ENCODE measurements at regions not wholly inside any gene's neighbourhood (a gene's known extent, or its start where the extent isn't known, plus 50 kb on each side); places are given as distances from the start of the nearest gene placed in this dataset.

- no peaks in the 10 kb centered on the region for H3K27me3 ChIP-seq (ENCODE audit: control insufficient read depth, insufficient read depth, low read length)
- H3K4me3 ChIP-seq (replicated peaks in 1 of 4; ENCODE audit: control extremely low read depth in 1 of 4, insufficient read depth in 1 of 4, low read depth in 3 of 4, low read length in 4 of 4), result no peak overlapping the region
- no peaks in the 10 kb centered on the region for H3K4me1 ChIP-seq (ENCODE audit: control insufficient read depth, extremely low read depth, insufficient read depth, low read length)
- no peaks in the 10 kb centered on the region for H4K20me1 ChIP-seq (ENCODE audit: control insufficient read depth, extremely low read depth, insufficient read depth, low read length)
- H2AFZ ChIP-seq (ENCODE audit: low read length), result no peak overlapping the region
- no peaks in the 10 kb centered on the region for H3K36me3 ChIP-seq (ENCODE audit: control insufficient read depth, insufficient read depth, low read length)
- H3K9me3 ChIP-seq (ENCODE audit: control insufficient read depth, insufficient read depth, low read depth, low read length), result no peaks in the 10 kb centered on the region
- no peaks in the 10 kb centered on the region for H3K79me2 ChIP-seq (ENCODE audit: control insufficient read depth, insufficient read depth, low read length)
- no peak overlapping the region for H3K9ac ChIP-seq (ENCODE audit: insufficient read depth, low read length)
- TF ChIP-seq EZH2 (IDR thresholded peaks at IDR 0.05; ENCODE audit: low read length, missing control alignments) (no peak), CTCF (conservative IDR thresholded peaks at IDR 0.05 in 1 of 2, IDR thresholded peaks at IDR 0.05 in 1 of 2; ENCODE audit: low read depth in 1 of 2, low read length in 2 of 2) (no peak)
- DNase-seq (ENCODE audit: low read depth in 2 of 2), result no peak
- H3K27ac ChIP-seq (ENCODE audit: insufficient read depth, low read length), result no peak overlapping the region
- no peak overlapping the region for H3K4me2 ChIP-seq (ENCODE audit: extremely low read depth, insufficient read depth, low read length)
These were observed 64.4 kb upstream of the SSBP2 start for GRCh38 chr5:81815321-81815720.

GRCh38 chr5:81808106-81808505 is 57.2 kb upstream of the SSBP2 start:
- Histone ChIP-seq H3K27me3 (ENCODE audit: control insufficient read depth, insufficient read depth, low read length) (no peaks in the 10 kb centered on the region), H3K9ac (ENCODE audit: insufficient read depth, low read length) (no peak overlapping the region), H3K9me3 (ENCODE audit: control insufficient read depth, insufficient read depth, low read depth, low read length) (no peaks in the 10 kb centered on the region), H3K27ac (ENCODE audit: insufficient read depth, low read length) (no peak overlapping the region), H4K20me1 (ENCODE audit: control insufficient read depth, extremely low read depth, insufficient read depth, low read length) (no peaks in the 10 kb centered on the region), H3K4me2 (ENCODE audit: extremely low read depth, insufficient read depth, low read length) (no peak overlapping the region), H3K4me3 (replicated peaks in 1 of 4; ENCODE audit: control extremely low read depth in 1 of 4, insufficient read depth in 1 of 4, low read depth in 3 of 4, low read length in 4 of 4) (no peak overlapping the region), H2AFZ (ENCODE audit: low read length) (no peak overlapping the region), H3K79me2 (ENCODE audit: control insufficient read depth, insufficient read depth, low read length) (no peaks in the 10 kb centered on the region), H3K4me1 (ENCODE audit: control insufficient read depth, extremely low read depth, insufficient read depth, low read length) (no peaks in the 10 kb centered on the region), H3K36me3 (ENCODE audit: control insufficient read depth, insufficient read depth, low read length) (no peaks in the 10 kb centered on the region)
- no peak for DNase-seq (ENCODE audit: low read depth in 2 of 2)
- TF ChIP-seq CTCF (conservative IDR thresholded peaks at IDR 0.05 in 1 of 2, IDR thresholded peaks at IDR 0.05 in 1 of 2; ENCODE audit: low read depth in 1 of 2, low read length in 2 of 2), result no peak
- TF ChIP-seq EZH2 (IDR thresholded peaks at IDR 0.05; ENCODE audit: low read length, missing control alignments), result no peak

- no peaks in the 10 kb centered on the region for H3K4me1 ChIP-seq (ENCODE audit: control insufficient read depth, extremely low read depth, insufficient read depth, low read length)
- no peak for DNase-seq (ENCODE audit: low read depth in 2 of 2)
- H2AFZ ChIP-seq (ENCODE audit: low read length), result no peak overlapping the region
- no peak overlapping the region for H3K4me2 ChIP-seq (ENCODE audit: extremely low read depth, insufficient read depth, low read length)
- no peaks in the 10 kb centered on the region for H3K79me2 ChIP-seq (ENCODE audit: control insufficient read depth, insufficient read depth, low read length)
- H3K4me3 ChIP-seq (replicated peaks in 1 of 4; ENCODE audit: control extremely low read depth in 1 of 4, insufficient read depth in 1 of 4, low read depth in 3 of 4, low read length in 4 of 4), result no peak overlapping the region
- H3K27me3 ChIP-seq (ENCODE audit: control insufficient read depth, insufficient read depth, low read length), result no peaks in the 10 kb centered on the region
- H3K27ac ChIP-seq (ENCODE audit: insufficient read depth, low read length), result no peak overlapping the region
- H3K9ac ChIP-seq (ENCODE audit: insufficient read depth, low read length), result no peak overlapping the region
- H3K36me3 ChIP-seq (ENCODE audit: control insufficient read depth, insufficient read depth, low read length), result no peaks in the 10 kb centered on the region
- H3K9me3 ChIP-seq (ENCODE audit: control insufficient read depth, insufficient read depth, low read depth, low read length), result no peaks in the 10 kb centered on the region
- H4K20me1 ChIP-seq (ENCODE audit: control insufficient read depth, extremely low read depth, insufficient read depth, low read length), result no peaks in the 10 kb centered on the region
- TF ChIP-seq CTCF (conservative IDR thresholded peaks at IDR 0.05 in 1 of 2, IDR thresholded peaks at IDR 0.05 in 1 of 2; ENCODE audit: low read depth in 1 of 2, low read length in 2 of 2) (no peak), EZH2 (IDR thresholded peaks at IDR 0.05; ENCODE audit: low read length, missing control alignments) (no peak)
These were observed 54.2 kb upstream of the SSBP2 start for GRCh38 chr5:81805086-81805485.
